SU-DHL-6 (cell line): ENCODE measurements at regions not wholly inside any gene's neighbourhood (a gene's known extent, or its start where the extent isn't known, plus 50 kb on each side); places are given as distances from the start of the nearest gene placed in this dataset.

Experiments used
- H2AFZ ChIP-seq: fragments of 200-600 bp; sonication (generic); 2 replicates; pipeline ENCODE4 v1.6.1; 2014; ENCODE audit warnings: low read depth, mild to moderate bottlenecking, moderate library complexity, mixed read lengths, antibody characterized with exemption, low read length; ENCODE audit not compliant: severe bottlenecking
- H3F3A ChIP-seq: fragments of 200-600 bp; shearing (Covaris generic); 2 replicates; pipeline ENCODE4 v1.6.0; 2016; ENCODE audit warnings: antibody characterized with exemption, mild to moderate bottlenecking; ENCODE audit not compliant: insufficient read depth
- H3K27ac ChIP-seq: fragments of 200-600 bp; sonication (generic); 2 replicates; pipeline ENCODE4 v1.5.1; 2016; ENCODE audit warnings: low read depth, mild to moderate bottlenecking, low read length, moderate library complexity, mixed read lengths
- H3K27me3 ChIP-seq: fragments of 200-600 bp; sonication (generic), shearing (Covaris generic); 2 replicates; pipeline ENCODE4 v1.6.0; 2014; ENCODE audit warnings: mild to moderate bottlenecking, low read length
- H3K36me3 ChIP-seq: fragments of 200-600 bp; sonication (generic); 2 replicates; pipeline ENCODE4 v1.6.1; 2014; ENCODE audit warnings: mild to moderate bottlenecking, low read length, mixed read lengths
- H3K4me2 ChIP-seq: fragments of 300-600, 200-600 bp; shearing (Covaris generic), sonication (generic); 2 replicates; pipeline ENCODE4 v1.6.0; 2014; ENCODE audit warnings: low read length, low read depth, mild to moderate bottlenecking; ENCODE audit not compliant: poor library complexity, severe bottlenecking
- H3K4me3 ChIP-seq: fragments of 200-600 bp; sonication (generic); 2 replicates; pipeline ENCODE4 v1.5.1; 2014; ENCODE audit warnings: antibody characterized with exemption, low read length, mild to moderate bottlenecking, mixed read lengths; ENCODE audit not compliant: insufficient read depth, poor library complexity, severe bottlenecking
- H3K79me2 ChIP-seq: fragments of 200-600 bp; sonication (generic); 2 replicates; pipeline ENCODE4 v1.6.1; 2014; ENCODE audit warnings: mild to moderate bottlenecking, low read length, moderate library complexity; ENCODE audit not compliant: insufficient read depth
- H3K9ac ChIP-seq: fragments of 200-600 bp; sonication (generic); 2 replicates; pipeline ENCODE4 v1.7.0; 2014; ENCODE audit warnings: mild to moderate bottlenecking, low read length
- H3K9me2 ChIP-seq: fragments of 200-600 bp; sonication (generic); replicated peaks from 2 replicates; pipeline ENCODE4 v1.6.1; 2014; ENCODE audit warnings: low read length; ENCODE audit not compliant: insufficient read depth
- H3K9me3 ChIP-seq: fragments of 200-600 bp; sonication (generic); 2 replicates; pipeline ENCODE4 v1.6.1; 2014; ENCODE audit warnings: low read length, mixed read lengths; ENCODE audit not compliant: insufficient read depth
- H4K20me1 ChIP-seq: fragments of 200-600 bp; sonication (generic); 2 replicates; pipeline ENCODE4 v1.6.1; 2014; ENCODE audit warnings: low read depth, mild to moderate bottlenecking, antibody characterized with exemption, low read length, moderate library complexity, mixed read lengths
- CTCF ChIP-seq: fragments of 200-600 bp; sonication (generic); IDR thresholded peaks from one replicate; pipeline ENCODE4 v1.5.1; 2017; ENCODE audit warnings: antibody characterized with exemption, mild to moderate bottlenecking, low read length, moderate library complexity; ENCODE audit not compliant: insufficient read depth, poor library complexity, severe bottlenecking
- EZH2phosphoT487 ChIP-seq: fragments of 200-600 bp; sonication (generic), shearing (Covaris generic); conservative IDR thresholded peaks from 2 replicates; pipeline ENCODE4 v1.6.1; 2018; ENCODE audit warnings: mild to moderate bottlenecking, antibody characterized with exemption, low read length, moderate library complexity, mixed read lengths

GRCh38 chr13:53324656-53325055 lies 296.0 kb downstream of the OLFM4 start:
- H2AFZ ChIP-seq = no peak overlapping the region
- no peaks in the 10 kb centered on the region for H3F3A ChIP-seq
- no peak overlapping the region for H3K4me3 ChIP-seq
- H3K4me2 ChIP-seq = no peak overlapping the region
- no peaks in the 10 kb centered on the region for H3K27me3 ChIP-seq
- TF ChIP-seq CTCF = no peak
- no peak for TF ChIP-seq EZH2phosphoT487
- H3K9me3 ChIP-seq = no peaks in the 10 kb centered on the region
- H3K9me2 ChIP-seq = no peaks in the 10 kb centered on the region
- no peak overlapping the region for H3K27ac ChIP-seq
- H4K20me1 ChIP-seq = no peaks in the 10 kb centered on the region
- no peaks in the 10 kb centered on the region for H3K79me2 ChIP-seq
- H3K9ac ChIP-seq = no peak overlapping the region
- H3K36me3 ChIP-seq = no peaks in the 10 kb centered on the region

- H3K9me2 ChIP-seq = no peaks in the 10 kb centered on the region
- H4K20me1 ChIP-seq = no peaks in the 10 kb centered on the region
- H3K9me3 ChIP-seq = no peaks in the 10 kb centered on the region
- no peaks in the 10 kb centered on the region for H3F3A ChIP-seq
- H3K4me2 ChIP-seq = no peak overlapping the region
- H3K9ac ChIP-seq = no peak overlapping the region
- H3K27ac ChIP-seq = no peak overlapping the region
- no peak for TF ChIP-seq EZH2phosphoT487
- no peak for TF ChIP-seq CTCF
- H3K4me3 ChIP-seq = no peak overlapping the region
- no peaks in the 10 kb centered on the region for H3K36me3 ChIP-seq
- H2AFZ ChIP-seq = no peak overlapping the region
- no peaks in the 10 kb centered on the region for H3K79me2 ChIP-seq
- no peaks in the 10 kb centered on the region for H3K27me3 ChIP-seq
Observed at GRCh38 chr13:53326716-53327115, 298.1 kb downstream of the OLFM4 start.

- no peak overlapping the region for H3K9ac ChIP-seq
- H3K79me2 ChIP-seq = no peaks in the 10 kb centered on the region
- H3K9me3 ChIP-seq = no peaks in the 10 kb centered on the region
- H3K4me3 ChIP-seq = no peak overlapping the region
- H2AFZ ChIP-seq = no peak overlapping the region
- TF ChIP-seq CTCF (no peak), EZH2phosphoT487 (no peak)
- H3K36me3 ChIP-seq = no peaks in the 10 kb centered on the region
- H3K4me2 ChIP-seq = no peak overlapping the region
- H3K27me3 ChIP-seq = no peaks in the 10 kb centered on the region
- no peaks in the 10 kb centered on the region for H3K9me2 ChIP-seq
- no peaks in the 10 kb centered on the region for H3F3A ChIP-seq
- H4K20me1 ChIP-seq = no peaks in the 10 kb centered on the region
- no peak overlapping the region for H3K27ac ChIP-seq
Observed at GRCh38 chr13:53327680-53328315, 299.2 kb downstream of the OLFM4 start.
